Sigmoid colon (tissue), 4 donors: ENCODE measurements at regions not wholly inside any gene's neighbourhood (a gene's known extent, or its start where the extent isn't known, plus 50 kb on each side); places are given as distances from the start of the nearest gene placed in this dataset.

ENCODE experiments used
- POLR2A ChIP-seq, 2 donors: fragments of 450-650 bp; IDR thresholded peaks; one replicate each; pipeline ENCODE4 v1.6.1; 2016; ENCODE audit warnings: antibody characterized with exemption in 2 of 2, mild to moderate bottlenecking in 2 of 2, moderate library complexity in 2 of 2
- POLR2AphosphoS5 ChIP-seq, 4 donors: sonication (generic); formaldehyde crosslinking; IDR thresholded peaks; one replicate each; pipeline ENCODE4 v1.6.1; 2017; ENCODE audit warnings: antibody characterized with exemption in 4 of 4
- TF ChIP-seq, protein P1 (sequence below), 4 experiments: fragments of 450-650 bp in 3 of 4; fragments of 200-600 bp in 1 of 4; IDR thresholded peaks; one replicate each; pipeline ENCODE4 v1.5.1; 2016 to 2019; ENCODE audit warnings: antibody characterized with exemption in 4 of 4, mild to moderate bottlenecking in 3 of 4, moderate library complexity in 2 of 4

DNA sequence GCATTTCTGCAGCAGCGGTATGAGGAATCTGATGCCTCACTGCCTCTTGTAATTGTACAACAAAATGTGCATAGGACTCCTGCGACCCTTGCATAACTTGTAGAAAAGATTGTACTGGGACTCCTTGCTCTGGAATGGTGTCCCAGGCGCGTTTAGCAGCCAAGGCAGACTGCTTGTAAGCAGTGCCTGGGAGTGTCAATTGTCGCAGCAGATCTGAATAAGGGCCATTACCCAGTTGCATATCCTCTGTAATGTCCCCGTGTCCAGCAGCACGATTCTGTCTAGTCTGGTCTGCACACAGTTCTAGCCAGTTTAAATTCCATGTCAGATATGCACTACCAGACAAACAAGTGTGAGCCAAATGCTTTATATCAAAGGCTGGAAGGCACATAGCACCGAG, 70.7 kb upstream of the BTN3A2 start:
- TF ChIP-seq, protein P1, sequence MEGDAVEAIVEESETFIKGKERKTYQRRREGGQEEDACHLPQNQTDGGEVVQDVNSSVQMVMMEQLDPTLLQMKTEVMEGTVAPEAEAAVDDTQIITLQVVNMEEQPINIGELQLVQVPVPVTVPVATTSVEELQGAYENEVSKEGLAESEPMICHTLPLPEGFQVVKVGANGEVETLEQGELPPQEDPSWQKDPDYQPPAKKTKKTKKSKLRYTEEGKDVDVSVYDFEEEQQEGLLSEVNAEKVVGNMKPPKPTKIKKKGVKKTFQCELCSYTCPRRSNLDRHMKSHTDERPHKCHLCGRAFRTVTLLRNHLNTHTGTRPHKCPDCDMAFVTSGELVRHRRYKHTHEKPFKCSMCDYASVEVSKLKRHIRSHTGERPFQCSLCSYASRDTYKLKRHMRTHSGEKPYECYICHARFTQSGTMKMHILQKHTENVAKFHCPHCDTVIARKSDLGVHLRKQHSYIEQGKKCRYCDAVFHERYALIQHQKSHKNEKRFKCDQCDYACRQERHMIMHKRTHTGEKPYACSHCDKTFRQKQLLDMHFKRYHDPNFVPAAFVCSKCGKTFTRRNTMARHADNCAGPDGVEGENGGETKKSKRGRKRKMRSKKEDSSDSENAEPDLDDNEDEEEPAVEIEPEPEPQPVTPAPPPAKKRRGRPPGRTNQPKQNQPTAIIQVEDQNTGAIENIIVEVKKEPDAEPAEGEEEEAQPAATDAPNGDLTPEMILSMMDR (IDR thresholded peaks at IDR 0.05), result no peak
- TF ChIP-seq POLR2A (IDR thresholded peaks at IDR 0.05) (no peak), POLR2AphosphoS5 (IDR thresholded peaks at IDR 0.05) (no peak)
